GM21786 (cell line): ENCODE measurements at regions not wholly inside any gene's neighbourhood (a gene's known extent, or its start where the extent isn't known, plus 50 kb on each side); places are given as distances from the start of the nearest gene placed in this dataset.

Experiments
- ATAC-seq: cut with Tn5 transposase; IDR thresholded peaks from one replicate; pipeline ENCODE4 v1.9.1; 2021; ENCODE audit not compliant: unreplicated experiment

DNA sequence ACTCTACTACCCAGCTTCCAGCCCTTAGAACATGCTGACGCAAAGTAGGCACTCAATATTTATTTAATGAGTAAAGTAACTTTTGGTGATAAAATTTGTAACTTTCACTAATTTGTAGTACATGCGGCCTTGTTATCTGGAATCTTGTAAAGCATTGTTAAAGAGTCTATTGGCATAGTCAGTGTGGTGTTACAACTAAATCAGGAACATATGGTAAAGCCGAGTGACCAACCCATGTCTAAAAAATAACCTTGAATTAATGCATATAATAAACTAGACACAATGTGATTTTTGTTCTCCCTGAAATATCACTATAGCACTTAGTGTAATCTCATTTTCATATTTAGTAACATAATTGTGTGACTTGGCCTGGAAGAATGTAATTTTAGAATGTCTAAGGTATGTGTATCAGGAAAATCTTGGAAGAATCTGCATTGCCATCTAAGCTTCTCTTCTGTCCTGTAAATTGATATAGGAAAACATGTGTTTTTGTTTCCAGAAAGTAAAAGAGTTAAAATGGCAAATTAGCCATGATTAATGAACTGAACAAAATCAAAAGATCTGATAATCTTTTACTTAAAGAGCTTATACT is 256.7 kb upstream of the GNAI1 start:
- ATAC-seq = no peak

DNA sequence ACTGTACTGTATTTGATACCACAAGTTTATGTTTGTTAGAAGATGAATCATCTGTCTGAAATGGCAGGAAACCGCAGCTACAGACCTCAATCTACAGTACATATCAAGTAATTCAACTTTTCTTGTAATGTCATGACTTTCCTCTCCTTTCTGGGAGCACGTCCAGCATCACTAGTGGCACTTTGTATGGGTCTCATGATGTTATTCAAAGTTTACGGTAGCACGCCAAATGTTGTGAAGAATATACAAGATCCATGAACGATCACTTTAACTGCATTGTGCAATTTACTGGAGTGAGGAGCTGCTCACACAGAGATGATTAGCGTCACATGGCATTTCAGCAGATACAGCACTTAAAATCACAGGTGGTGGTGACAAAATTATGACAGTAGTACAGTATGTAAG is 257.8 kb upstream of the GNAI1 start:
- no peak for ATAC-seq

DNA sequence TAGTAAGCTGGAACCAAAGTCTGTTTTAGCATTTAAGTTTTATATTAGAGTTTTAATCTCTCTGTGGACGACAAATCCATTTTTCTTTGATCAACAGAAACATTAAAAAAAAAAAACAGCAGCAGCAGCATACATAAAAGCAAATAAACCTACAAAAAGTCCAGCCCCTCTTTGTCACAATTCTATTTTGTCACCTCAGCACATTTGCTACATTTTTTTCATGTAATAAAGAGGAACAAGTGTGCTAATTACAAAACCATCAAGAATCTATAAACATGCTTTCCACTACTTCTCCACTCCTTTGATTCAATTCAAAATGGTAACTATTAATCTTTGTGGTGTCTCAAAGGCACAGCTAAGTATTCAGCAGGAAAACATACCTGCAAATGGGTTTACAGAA is 259.8 kb upstream of the GNAI1 start:
- no peak for ATAC-seq

DNA sequence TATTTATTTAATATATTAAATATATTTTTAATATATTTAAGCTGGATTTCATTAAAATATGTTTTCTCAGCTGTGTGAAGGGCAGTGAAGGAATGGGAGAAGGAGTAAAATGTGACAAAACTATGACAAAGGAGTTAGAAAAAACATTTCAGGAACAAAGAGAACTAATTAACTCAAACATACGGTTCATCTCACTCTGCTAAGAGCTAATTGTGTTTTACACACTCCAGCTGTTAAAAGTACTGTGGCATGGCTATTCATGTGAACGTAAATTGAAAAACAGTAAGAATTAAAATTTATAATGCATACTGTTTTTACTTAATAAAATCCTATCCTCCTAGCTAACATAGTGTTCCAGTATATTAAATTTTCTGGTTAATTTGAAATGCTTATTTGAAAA is 262.5 kb upstream of the GNAI1 start:
- ATAC-seq = no peak

DNA sequence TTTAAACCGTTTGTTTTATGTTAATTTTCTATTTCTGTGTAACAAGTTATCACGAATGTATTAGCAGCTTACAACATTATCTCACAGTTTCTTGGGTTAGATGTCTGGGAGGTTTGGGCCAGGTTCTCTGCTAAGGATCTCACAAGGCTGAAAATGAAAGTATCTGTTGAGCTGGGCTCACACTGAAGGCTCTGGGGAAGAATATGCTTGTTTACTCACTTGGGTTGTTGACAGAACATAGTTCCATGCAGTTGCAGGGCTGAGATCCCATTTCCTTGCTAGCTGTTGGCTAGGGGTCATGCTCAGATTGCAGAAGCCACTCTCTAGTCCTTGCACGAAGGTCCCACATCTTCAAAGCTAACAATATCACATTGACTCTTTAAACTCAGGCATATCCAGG is 266.6 kb upstream of the GNAI1 start:
- no peak for ATAC-seq

DNA sequence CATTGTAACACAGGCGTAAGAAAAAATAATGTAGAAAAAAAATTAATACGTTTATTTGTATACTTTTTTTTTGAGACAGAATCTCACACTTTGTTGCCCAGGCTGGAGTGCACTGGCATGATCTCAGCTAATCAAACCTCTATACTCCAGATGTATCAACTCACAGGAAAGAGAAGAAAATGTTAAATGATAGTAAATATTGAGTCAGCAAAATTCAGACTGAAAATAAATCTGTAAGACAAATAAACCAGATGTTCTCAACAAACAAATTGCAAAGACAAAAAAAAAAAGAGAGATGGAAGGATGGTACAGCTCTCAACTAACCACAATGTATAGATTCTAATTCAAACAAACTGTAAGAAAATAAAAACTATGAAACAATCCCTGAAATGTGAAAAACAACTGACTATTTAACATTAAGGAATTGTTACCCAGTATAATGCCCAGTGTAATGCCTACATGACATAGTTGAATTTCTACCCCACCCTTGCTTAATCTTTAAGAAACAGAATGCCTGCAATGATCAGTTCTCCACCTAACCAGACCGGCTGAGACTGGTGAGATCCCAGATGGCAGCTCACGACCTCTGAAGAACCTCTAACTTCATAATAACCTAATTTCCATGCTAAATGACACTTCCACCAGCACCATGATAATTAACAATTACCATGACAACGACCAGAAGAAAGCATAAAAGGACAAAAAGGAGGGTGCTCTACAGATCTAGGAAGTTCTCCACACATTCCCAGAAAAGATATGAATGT is 272.0 kb upstream of the GNAI1 start:
- no peak for ATAC-seq

DNA sequence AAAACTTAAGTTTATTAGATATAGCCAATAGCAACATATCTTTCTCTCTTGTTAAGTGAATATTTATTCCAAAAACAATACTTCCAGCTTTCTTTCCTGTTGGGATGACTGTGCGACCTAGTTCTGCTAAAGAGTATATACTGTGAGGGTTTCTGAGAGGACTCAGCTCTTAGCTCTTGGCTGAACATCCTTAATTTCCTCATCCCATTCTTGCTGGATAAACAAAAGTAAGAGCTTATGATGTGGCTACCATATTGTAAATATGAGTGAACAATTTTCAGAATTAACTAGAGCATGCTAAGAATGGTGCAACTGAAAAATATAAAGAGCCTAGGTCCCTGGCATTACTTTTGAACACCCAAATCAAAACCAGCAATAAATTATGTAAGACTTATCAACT is 279.5 kb upstream of the GNAI1 start:
- no peak for ATAC-seq

DNA sequence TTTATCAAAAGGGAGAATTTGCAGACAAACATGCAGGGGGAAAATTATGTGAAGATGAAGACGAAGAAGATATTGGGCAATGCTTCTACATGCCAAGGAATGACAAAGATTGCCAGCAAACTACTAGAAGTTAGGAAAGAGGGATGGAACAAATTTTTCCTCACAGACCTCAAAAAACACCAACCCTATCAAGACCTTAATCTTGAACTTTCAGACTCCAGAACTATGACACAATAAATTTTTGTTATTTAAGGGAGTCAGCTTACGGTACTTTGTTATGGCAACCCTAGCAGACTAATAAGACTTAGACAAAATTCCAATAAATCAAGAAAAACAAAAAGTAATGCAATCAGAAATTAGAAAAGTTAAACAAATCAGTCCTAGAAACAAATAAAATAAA is 280.0 kb upstream of the GNAI1 start:
- ATAC-seq = no peak

DNA sequence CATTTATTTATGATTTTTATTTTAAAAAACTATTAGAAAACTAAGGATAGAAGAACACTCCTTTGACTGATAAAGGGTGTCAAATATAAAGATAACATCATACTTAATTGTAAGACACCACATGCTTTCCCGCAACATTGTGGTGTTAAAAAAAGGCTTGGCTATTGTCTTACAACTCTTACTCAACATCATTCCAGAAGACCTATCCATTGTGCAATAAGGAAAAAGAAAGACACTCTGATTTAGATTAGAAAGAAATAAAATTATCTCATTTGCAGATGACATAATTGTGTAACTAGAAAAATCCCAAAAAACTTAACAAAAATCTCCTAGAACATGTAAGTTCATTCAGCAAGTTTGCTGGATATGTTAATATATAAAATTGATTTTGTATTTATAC is 296.7 kb upstream of the GNAI1 start:
- no peak for ATAC-seq

DNA sequence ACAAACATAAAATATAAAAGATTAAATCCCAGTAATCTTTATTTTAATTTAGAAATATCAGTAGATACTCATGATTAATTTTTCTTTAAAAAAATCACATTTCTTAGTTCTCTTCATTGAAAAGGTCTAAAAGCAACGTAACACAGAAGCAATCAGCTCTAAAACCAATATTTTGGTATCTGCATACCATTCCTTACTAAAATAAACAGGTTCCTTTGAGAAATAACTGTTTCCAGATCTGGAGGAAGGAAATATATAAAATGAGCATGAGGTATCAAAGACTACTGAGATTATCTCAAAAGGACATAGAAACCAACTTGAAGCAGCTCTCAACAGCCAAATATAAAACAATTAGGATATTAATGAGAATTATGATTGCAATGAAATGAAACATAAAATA is 301.0 kb upstream of the GNAI1 start:
- no peak for ATAC-seq

DNA sequence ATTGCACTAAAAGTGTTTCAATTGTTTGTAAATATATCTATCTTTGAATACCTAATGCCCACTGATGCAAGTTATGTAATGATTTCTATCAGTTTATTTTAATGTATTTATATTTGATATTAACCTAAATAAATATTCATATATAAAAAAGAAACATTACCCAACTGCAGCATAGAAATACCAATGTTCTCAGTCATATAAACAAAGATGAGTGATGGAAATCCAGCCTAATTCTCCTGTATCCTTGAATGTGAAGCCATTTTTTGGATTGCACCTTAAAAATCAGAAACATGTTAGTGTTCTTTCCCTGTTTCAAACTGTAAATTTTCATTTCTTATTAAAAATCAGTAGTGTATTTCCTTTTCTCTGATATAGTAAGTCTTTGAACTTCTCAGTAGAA is 305.8 kb upstream of the GNAI1 start:
- ATAC-seq = no peak

DNA sequence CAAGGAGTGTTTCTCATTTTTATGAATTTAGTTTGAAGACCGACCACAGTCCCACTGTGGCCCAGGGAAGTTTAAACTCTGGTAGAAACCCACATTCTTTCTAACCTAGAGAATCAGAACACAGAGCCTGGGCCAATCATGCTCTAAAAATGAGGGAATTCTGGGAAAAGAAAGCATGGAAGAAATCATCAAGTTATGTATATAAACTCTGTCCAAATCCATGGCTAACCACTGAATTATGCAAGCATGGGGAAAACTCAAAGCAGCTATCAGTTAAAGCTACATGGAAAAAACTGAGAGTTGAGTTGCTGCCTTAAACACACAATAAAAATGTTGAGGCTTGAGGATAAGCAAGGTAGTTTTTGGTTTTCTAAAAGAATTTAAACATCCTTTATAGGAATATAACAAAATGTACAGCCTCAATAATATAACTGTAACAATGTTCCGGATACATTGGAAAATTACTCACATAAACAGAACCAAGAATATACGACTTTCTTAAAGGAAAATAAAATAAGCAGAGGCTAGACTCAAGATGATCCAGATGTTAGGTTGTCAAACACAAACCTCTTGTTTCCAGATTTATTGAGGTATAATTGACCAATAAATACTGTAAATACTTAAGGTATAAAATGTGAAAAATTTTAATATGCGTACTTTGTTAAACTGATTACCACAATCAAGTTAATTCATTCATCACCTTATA is 311.2 kb upstream of the GNAI1 start:
- ATAC-seq = no peak

DNA sequence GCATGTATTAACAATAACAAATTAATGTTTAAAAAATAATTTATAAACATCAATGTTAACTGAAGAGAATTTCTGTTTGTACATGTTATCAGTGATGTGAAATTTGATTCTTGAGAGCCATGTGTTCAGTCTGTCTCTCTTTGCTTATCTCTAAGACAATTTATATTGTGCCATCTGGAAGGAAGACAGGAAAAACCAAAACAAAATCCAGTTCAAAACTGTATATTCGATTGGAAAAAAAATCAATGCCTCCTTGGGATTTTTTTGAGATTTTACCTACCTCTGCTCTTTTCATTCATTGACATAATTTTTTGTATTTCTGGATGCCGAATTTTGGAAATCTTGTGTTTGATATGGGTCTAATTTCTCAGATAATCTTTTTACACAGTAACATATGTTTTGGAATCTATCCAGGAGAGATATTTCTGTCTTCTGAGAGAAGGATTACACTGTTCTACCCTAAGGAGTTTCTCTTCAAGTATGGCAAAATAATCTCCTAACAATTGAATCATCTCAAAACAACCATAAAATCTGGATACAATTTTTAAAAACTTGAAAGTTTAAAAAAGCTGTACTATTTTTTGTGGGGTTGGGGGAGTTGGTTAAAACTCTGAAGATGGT is 311.9 kb upstream of the GNAI1 start:
- ATAC-seq = no peak

DNA sequence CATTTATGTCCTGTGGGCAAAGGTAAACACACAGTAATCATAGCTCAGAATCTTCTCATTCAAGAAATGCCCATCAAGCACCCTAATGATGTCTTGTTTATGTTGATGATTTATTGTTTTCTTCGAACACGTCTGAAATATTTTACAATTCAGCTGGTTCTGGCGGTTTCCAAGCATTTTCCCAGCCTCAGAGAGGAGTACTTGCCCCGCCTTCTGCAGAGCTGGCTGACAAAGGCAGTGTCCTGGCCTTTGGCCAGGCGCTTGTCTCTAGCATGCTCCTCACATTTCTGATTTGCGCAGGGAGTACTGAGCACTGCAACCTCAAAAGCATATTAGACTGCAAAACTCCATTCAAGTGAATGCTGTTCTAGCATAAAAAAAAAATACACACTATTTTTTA is 314.2 kb upstream of the GNAI1 start:
- no peak for ATAC-seq

DNA sequence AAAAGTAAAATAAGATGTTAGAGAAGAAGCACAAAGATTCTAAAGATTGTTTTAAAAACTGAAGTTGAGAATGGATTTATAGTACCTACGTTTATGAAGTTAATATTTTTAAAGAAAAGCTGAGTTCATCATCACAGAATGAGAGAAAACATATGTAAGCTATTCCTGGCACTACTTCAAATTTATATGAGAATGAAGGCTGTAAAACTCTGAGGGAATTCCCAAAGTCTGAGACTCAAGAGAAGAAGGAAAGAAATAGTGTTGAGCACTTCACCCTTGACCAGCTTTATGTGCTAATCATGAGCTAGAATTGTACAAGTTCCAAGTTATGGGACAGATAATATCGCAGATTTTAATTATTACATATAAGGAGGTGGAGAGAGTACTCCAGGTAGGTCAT is 323.7 kb upstream of the GNAI1 start:
- ATAC-seq = no peak

DNA sequence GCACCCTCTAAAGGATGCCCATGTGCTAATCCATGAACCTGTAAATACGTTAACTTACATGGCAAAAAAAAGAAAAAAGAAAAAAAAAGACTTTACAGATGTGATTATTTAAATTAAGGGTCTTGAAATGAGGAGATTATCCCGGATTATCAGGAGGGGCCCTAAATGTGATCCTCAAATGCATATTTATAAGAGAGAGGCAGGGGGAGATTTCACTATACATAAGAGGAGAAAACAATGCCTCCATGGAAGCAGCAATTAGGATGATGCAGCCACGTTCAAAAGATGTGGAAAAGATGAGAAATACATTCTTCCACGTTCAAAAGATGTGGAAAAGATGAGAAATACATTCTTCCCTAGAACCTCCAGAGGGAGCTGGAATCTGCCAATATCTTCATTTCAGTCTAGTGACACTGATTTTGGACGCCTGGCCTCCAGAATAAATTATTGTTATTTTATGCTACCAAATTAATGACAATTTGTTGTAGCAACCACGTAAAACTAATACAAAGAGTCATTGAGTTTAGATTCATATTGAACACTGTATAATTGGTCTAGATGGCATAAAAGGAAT is 328.4 kb upstream of the GNAI1 start:
- ATAC-seq = no peak

DNA sequence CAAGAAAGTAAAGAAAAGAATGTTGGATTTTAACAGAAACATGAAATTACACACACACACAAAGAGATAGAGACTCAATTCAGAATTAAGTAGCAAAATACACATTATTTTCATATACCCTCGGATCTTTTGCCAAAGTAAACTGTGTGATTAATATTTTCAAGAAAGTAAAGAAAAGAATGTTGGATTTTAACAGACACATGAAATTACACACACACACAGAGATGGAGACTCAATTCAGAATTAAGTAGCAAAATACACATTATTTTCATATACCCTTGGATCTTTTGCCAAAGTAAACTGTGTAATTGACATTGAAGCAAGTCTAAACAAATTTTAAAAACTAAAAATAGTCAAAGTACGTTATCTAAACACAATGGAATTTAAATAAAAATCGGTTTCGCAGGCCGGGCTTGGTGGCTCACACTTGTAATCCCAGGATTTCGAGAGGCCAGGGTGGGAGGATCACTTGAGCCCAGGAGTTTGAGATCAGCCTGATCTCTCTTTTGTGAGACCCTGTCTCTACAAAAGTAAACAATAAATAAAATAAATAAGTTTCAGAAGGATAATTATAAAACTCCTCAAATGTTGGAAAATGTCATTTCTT is 337.3 kb upstream of the MAGI2 start:
- ATAC-seq = no peak

DNA sequence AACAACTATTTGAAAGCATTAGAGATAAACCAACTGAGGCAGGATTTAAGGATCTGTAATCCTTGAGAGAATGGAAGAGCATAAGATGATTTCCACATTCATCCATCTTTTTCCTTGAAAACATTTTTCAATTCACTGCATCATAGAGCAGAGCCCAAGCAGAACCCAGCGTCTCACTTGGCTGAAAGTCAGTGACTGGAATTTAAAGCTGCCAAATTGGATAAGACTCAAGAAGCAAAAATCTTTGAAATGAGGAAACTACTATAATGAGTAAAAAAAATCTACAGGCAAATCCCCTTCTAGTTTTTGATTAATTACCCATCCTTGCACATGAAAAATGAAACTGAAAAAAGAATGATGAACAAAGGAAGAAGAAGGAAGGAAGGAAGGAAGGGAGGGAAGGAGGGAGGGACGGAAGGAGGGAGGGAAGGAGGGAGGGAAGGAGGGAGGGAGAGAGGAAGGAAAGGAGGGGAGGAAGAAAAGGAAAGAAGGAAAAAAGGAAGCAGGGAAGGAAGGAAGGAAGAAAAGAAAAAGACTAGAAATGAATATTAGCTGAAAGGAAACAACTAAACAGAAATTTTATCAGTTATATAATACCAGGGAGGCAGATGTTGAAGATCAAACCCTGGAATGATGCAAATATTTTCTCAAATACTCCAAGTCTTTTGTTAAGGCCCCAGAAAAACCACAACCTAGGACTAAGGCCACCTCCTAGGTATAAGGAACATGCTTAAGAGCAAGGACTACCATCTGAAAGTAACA is 336.3 kb upstream of the MAGI2 start:
- no peak for ATAC-seq

DNA sequence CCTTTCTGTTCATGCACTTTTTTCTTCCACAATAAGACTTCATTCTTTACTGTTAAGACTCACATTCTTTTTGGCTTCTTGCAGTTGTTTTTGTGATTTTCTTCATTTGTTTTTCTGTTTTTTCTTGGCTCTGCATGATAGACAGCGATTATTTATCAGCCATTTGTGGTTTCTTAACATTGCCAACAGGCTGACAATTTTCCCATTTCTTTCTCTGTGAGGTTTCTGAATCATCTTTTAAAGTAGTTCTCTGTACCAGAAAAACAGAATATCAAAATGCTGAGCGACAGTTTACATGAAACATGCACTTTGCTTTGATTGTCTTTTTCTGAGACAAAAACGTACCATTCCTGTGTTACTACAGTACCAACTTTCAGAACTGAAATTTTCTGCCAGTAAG is 334.2 kb upstream of the MAGI2 start:
- ATAC-seq = no peak

DNA sequence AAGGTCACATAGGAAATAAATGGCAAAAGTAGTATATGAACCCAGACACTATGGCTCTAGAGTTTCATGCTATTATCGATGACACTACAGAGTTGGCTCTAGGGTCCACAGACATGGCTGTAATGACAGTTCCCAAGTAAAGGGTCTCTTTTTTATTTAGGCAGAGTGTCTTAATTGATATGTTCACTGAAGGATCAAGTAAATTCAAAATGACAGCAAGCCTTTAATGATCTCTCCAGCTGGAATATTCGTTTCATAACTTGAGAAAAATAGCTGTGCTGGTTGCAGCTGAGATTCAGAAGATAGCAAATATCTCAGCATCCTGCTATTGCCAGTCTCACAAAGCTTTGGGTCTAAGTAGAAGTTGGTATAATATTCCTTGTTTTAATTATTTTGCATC is 333.6 kb upstream of the MAGI2 start:
- no peak for ATAC-seq

DNA sequence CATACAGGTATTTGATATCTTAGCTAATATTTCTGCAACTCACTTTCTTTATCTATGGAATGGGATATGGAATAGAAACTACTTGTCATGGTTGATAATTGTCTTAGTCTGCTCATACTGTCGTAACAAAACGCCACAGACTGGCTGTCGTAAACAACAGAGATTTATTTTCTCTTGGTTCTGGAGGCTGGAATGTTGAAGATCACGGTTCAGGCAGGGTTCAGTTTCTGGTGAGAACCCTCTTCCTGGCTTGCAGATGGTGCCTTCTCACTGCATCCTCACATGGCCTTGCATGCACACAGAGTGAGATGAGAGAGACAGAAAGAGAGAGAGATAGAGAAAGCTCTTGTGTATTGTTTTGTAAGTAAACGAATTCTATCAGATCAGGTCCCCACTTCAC is 332.7 kb upstream of the MAGI2 start:
- ATAC-seq = no peak
